ENCODE measurements at regions not wholly inside any gene's neighbourhood (a gene's known extent, or its start where the extent isn't known, plus 50 kb on each side); places are given as distances from the start of the nearest gene placed in this dataset.

GRCh38 chr3:3586843-3587646 is 212.2 kb upstream of the LRRN1 start:
- no peak for DNase-seq (ENCODE audit: low read depth)
- TF ChIP-seq, protein P1, sequence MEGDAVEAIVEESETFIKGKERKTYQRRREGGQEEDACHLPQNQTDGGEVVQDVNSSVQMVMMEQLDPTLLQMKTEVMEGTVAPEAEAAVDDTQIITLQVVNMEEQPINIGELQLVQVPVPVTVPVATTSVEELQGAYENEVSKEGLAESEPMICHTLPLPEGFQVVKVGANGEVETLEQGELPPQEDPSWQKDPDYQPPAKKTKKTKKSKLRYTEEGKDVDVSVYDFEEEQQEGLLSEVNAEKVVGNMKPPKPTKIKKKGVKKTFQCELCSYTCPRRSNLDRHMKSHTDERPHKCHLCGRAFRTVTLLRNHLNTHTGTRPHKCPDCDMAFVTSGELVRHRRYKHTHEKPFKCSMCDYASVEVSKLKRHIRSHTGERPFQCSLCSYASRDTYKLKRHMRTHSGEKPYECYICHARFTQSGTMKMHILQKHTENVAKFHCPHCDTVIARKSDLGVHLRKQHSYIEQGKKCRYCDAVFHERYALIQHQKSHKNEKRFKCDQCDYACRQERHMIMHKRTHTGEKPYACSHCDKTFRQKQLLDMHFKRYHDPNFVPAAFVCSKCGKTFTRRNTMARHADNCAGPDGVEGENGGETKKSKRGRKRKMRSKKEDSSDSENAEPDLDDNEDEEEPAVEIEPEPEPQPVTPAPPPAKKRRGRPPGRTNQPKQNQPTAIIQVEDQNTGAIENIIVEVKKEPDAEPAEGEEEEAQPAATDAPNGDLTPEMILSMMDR (IDR thresholded peaks at IDR 0.05; ENCODE audit: low read length, missing control alignments) = no peak
- H3K4me3 ChIP-seq (replicated peaks; ENCODE audit: low read depth, low read length) = no peak overlapping the region

- TF ChIP-seq, protein P1 (IDR thresholded peaks at IDR 0.05; ENCODE audit: low read length, missing control alignments) = no peak
- no peak for DNase-seq (ENCODE audit: low read depth)
- no peak overlapping the region for H3K4me3 ChIP-seq (replicated peaks; ENCODE audit: low read depth, low read length)
These were observed 212.9 kb upstream of the LRRN1 start for GRCh38 chr3:3586336-3586735.

- TF ChIP-seq, protein P1 (IDR thresholded peaks at IDR 0.05; ENCODE audit: low read length, missing control alignments) = no peak
- H3K4me3 ChIP-seq (replicated peaks; ENCODE audit: low read depth, low read length) = no peak overlapping the region
- no peak for DNase-seq (ENCODE audit: low read depth)
These were observed 219.6 kb upstream of the LRRN1 start for GRCh38 chr3:3579658-3580057.

- DNase-seq (ENCODE audit: low read depth) = no peak
- no peak overlapping the region for H3K4me3 ChIP-seq (replicated peaks; ENCODE audit: low read depth, low read length)
- TF ChIP-seq, protein P1 (IDR thresholded peaks at IDR 0.05; ENCODE audit: low read length, missing control alignments) = no peak
These were observed 220.5 kb upstream of the LRRN1 start for GRCh38 chr3:3578718-3579117.

- TF ChIP-seq, protein P1 (IDR thresholded peaks at IDR 0.05; ENCODE audit: low read length, missing control alignments) = no peak
- DNase-seq (ENCODE audit: low read depth) = no peak
- H3K4me3 ChIP-seq (replicated peaks; ENCODE audit: low read depth, low read length) = no peak overlapping the region
These were observed 221.4 kb upstream of the LRRN1 start for GRCh38 chr3:3577823-3578222.

DNA sequence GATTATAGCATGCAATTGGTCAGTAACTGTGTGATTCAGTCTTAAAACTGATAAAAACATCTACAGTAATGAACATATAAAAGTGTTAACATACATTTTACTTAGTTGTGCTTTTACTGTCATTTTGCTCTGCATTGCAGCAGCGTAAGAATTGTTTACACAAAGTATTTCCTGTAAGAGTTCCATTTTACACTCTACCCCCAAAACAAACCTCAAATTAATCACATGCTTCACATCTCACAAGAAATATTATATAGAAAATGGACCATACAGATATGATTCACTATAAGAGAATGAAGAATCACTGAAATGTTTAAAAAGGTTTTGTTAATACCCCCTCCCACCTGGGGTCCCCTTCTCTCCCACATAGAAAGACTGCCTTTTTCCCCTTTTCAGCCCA is 225.9 kb upstream of the LRRN1 start:
- no peak for DNase-seq (ENCODE audit: low read depth)
- TF ChIP-seq, protein P1 (IDR thresholded peaks at IDR 0.05; ENCODE audit: low read length, missing control alignments) = no peak
- no peak overlapping the region for H3K4me3 ChIP-seq (replicated peaks; ENCODE audit: low read depth, low read length)
